Type B pancreatic cell (in vitro differentiated cells): ENCODE measurements at regions not wholly inside any gene's neighbourhood (a gene's known extent, or its start where the extent isn't known, plus 50 kb on each side); places are given as distances from the start of the nearest gene placed in this dataset.

Experiments
- DNase-seq: peaks from one replicate; pipeline ENCODE4 v3.0.0; 2021; ENCODE audit warnings: mixed read lengths; ENCODE audit not compliant: unreplicated experiment; ENCODE audit errors: extremely low spot score
- H3K27ac Mint-ChIP-seq: 2 replicates; pipeline ENCODE4 v1.8.0; 2021; ENCODE audit warnings: mild to moderate bottlenecking, mixed read lengths
- H3K27me3 Mint-ChIP-seq: 2 replicates; pipeline ENCODE4 v1.8.0; 2021; ENCODE audit warnings: mixed read lengths
- H3K36me3 Mint-ChIP-seq: 2 replicates; pipeline ENCODE4 v1.8.0; 2021; ENCODE audit warnings: mixed read lengths
- H3K4me1 Mint-ChIP-seq: one replicate; pipeline ENCODE4 v1.8.0; 2021; ENCODE audit warnings: mixed read lengths; ENCODE audit not compliant: unreplicated experiment
- H3K4me3 Mint-ChIP-seq: 2 replicates; pipeline ENCODE4 v1.8.0; 2021; ENCODE audit warnings: mild to moderate bottlenecking, mixed read lengths
- H3K9me3 Mint-ChIP-seq: 2 replicates; pipeline ENCODE4 v1.8.0; 2021; ENCODE audit warnings: mixed read lengths
- CTCF ChIP-seq: fragments of 200-600 bp; sonication (generic); conservative IDR thresholded peaks from 2 replicates; pipeline ENCODE4 v1.5.0; 2021; ENCODE audit warnings: antibody characterized with exemption, mild to moderate bottlenecking

- DNase-seq: no peak
- Mint-ChIP-seq H3K27me3 (peaks cover 22% of the 10 kb centered on the region), H3K36me3 (no peaks in the 10 kb centered on the region), H3K9me3 (no peaks in the 10 kb centered on the region), H3K4me3 (no peak overlapping the region), H3K27ac (no peak overlapping the region), H3K4me1 (peaks cover 29% of the 10 kb centered on the region)
- no peak for TF ChIP-seq CTCF
Measured at GRCh38 chr14:22502551-22502950, 86.5 kb downstream of the DAD1 start.

- H3K27ac Mint-ChIP-seq: no peak overlapping the region
- peaks cover 25% of the 10 kb centered on the region for H3K4me1 Mint-ChIP-seq
- H3K9me3 Mint-ChIP-seq: no peaks in the 10 kb centered on the region
- no peaks in the 10 kb centered on the region for H3K36me3 Mint-ChIP-seq
- TF ChIP-seq CTCF: no peak
- no peak overlapping the region for H3K4me3 Mint-ChIP-seq
- peaks cover 21% of the 10 kb centered on the region for H3K27me3 Mint-ChIP-seq
- DNase-seq: no peak
Measured at GRCh38 chr14:22502007-22502406, 87.0 kb downstream of the DAD1 start.

DNA sequence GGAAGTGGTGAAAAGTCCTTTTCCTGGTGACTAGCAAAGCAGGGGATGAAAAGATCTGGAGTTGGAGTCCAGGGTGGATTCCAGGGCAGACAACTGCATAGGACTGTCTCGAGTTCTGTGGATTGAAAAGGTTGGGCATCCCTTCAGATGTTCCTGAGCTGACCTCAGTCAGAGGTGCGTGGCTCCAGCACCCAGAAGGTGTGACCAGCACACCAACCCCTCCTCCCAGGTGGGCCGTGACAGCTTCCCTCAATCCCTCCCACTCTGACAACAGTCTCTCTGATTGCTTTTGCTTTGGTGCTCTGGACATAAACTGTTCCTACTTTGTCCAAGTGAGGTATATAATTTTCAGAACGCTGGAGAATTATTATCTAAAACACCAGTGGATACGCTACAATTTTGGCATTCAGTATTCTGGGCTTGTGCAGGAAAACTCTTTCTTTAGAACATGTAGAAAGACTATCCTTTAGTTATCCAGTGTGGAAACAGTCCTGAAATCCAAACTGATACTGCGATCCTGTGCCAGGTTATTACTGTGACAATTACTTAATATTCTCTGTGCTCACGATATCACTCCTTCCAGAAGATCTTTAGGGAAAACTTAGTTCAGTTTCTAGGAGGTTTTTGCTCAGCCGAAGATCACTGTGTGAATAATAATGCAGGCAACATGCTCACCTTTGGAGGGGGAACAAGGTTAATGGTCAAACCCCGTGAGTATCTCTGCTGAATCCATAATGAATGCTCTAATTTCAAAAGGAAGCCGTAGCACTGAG, 87.9 kb downstream of the DAD1 start:
- Mint-ChIP-seq H3K36me3 (no peaks in the 10 kb centered on the region), H3K4me3 (no peak overlapping the region), H3K27ac (no peak overlapping the region), H3K9me3 (no peaks in the 10 kb centered on the region), H3K27me3 (peaks cover 18% of the 10 kb centered on the region), H3K4me1 (peaks cover 20% of the 10 kb centered on the region)
- TF ChIP-seq CTCF: no peak
- DNase-seq: no peak

GRCh38 chr14:22500525-22500924, 88.5 kb downstream of the DAD1 start:
- Mint-ChIP-seq H3K4me1 (peaks cover 15% of the 10 kb centered on the region), H3K4me3 (no peak overlapping the region), H3K36me3 (no peaks in the 10 kb centered on the region), H3K9me3 (no peaks in the 10 kb centered on the region), H3K27ac (no peak overlapping the region), H3K27me3 (peaks cover 15% of the 10 kb centered on the region)
- no peak for TF ChIP-seq CTCF
- no peak for DNase-seq

GRCh38 chr14:22497671-22498093, 91.3 kb downstream of the DAD1 start:
- Mint-ChIP-seq H3K27me3 (peaks cover 18% of the 10 kb centered on the region), H3K9me3 (no peaks in the 10 kb centered on the region), H3K4me3 (no peak overlapping the region), H3K4me1 (peaks cover 15% of the 10 kb centered on the region), H3K27ac (peak overlapping the region; percentile 32), H3K36me3 (no peaks in the 10 kb centered on the region)
- DNase-seq: no peak
- TF ChIP-seq CTCF: no peak

- no peak for DNase-seq
- H3K36me3 Mint-ChIP-seq: no peaks in the 10 kb centered on the region
- H3K27me3 Mint-ChIP-seq: peaks cover 20% of the 10 kb centered on the region
- TF ChIP-seq CTCF: no peak
- no peaks in the 10 kb centered on the region for H3K9me3 Mint-ChIP-seq
- H3K4me3 Mint-ChIP-seq: no peak overlapping the region
- peaks cover 16% of the 10 kb centered on the region for H3K4me1 Mint-ChIP-seq
- no peak overlapping the region for H3K27ac Mint-ChIP-seq
Measured at GRCh38 chr14:22497144-22497423, 91.9 kb downstream of the DAD1 start.
